ENCODE measurements at regions not wholly inside any gene's neighbourhood (a gene's known extent, or its start where the extent isn't known, plus 50 kb on each side); places are given as distances from the start of the nearest gene placed in this dataset.

- ATAC-seq (no peak), DNase-seq (ENCODE audit: low spot score in 2 of 2) (no peak)
- Mint-ChIP-seq H3K9me3 (peaks cover 26 to 31% of the 10 kb centered on the region in 2 donors), H3K27ac (no peak overlapping the region), H3K36me3 (peaks cover 0 to 5% of the 10 kb centered on the region in 2 donors)
Observed at GRCh38 chr7:54014765-54015164, 527.4 kb upstream of the VSTM2A start.

- Mint-ChIP-seq H3K27ac (no peak overlapping the region), H3K36me3 (peaks cover 0 to 5% of the 10 kb centered on the region in 2 donors), H3K9me3 (peaks cover 25 to 30% of the 10 kb centered on the region in 2 donors)
- ATAC-seq (no peak), DNase-seq (ENCODE audit: low spot score in 2 of 2) (no peak)
Observed at GRCh38 chr7:54015251-54015650, 526.9 kb upstream of the VSTM2A start.

GRCh38 chr7:54037873-54038272, 504.3 kb upstream of the VSTM2A start:
- H3K9me3 Mint-ChIP-seq: peaks cover 22% of the 10 kb centered on the region in 2 donors
- ATAC-seq (no peak), DNase-seq (ENCODE audit: low spot score in 2 of 2) (no peak)

GRCh38 chr7:54060643-54061042, 481.5 kb upstream of the VSTM2A start:
- H3K9me3 Mint-ChIP-seq: peaks cover 13 to 19% of the 10 kb centered on the region in 2 donors
- DNase-seq (ENCODE audit: low spot score in 2 of 2) (no peak), ATAC-seq (no peak)
- H3K27ac Mint-ChIP-seq: no peak overlapping the region
- peaks cover 0 to 4% of the 10 kb centered on the region in 2 donors for H3K36me3 Mint-ChIP-seq

More at GRCh38 chr7:54037873-54038272, 504.3 kb upstream of the VSTM2A start:
- peaks cover 0 to 15% of the 10 kb centered on the region in 2 donors for H3K36me3 Mint-ChIP-seq
- H3K27ac Mint-ChIP-seq: no peak overlapping the region

- DNase-seq (ENCODE audit: low spot score in 2 of 2) (no peak), ATAC-seq (no peak)
- H3K9me3 Mint-ChIP-seq: peaks cover 14 to 17% of the 10 kb centered on the region in 2 donors
- no peak overlapping the region for H3K27ac Mint-ChIP-seq
- peaks cover 0 to 6% of the 10 kb centered on the region in 2 donors for H3K36me3 Mint-ChIP-seq
Observed at GRCh38 chr7:54066643-54067042, 475.5 kb upstream of the VSTM2A start.

- no peak for DNase-seq (ENCODE audit: low spot score in 2 of 2)
- Mint-ChIP-seq H3K9me3 (peaks cover 13 to 21% of the 10 kb centered on the region in 2 donors), H3K36me3 (peaks cover 0 to 6% of the 10 kb centered on the region in 2 donors), H3K27ac (no peak overlapping the region)
- ATAC-seq: no peak
Observed at GRCh38 chr7:54069843-54070242, 472.3 kb upstream of the VSTM2A start.

GRCh38 chr7:54072710-54073109, 469.5 kb upstream of the VSTM2A start:
- ATAC-seq (no peak), DNase-seq (ENCODE audit: low spot score in 2 of 2) (no peak)
- Mint-ChIP-seq H3K36me3 (no peaks in the 10 kb centered on the region), H3K27ac (no peak overlapping the region), H3K9me3 (peaks cover 15 to 19% of the 10 kb centered on the region in 2 donors)

- Mint-ChIP-seq H3K9me3 (peaks cover 27 to 30% of the 10 kb centered on the region in 2 donors), H3K36me3 (peaks cover 0 to 5% of the 10 kb centered on the region in 2 donors), H3K27ac (no peak overlapping the region)
- ATAC-seq (no peak), DNase-seq (ENCODE audit: low spot score in 2 of 2) (no peak)
Observed at GRCh38 chr7:54076616-54077015, 465.6 kb upstream of the VSTM2A start.

GRCh38 chr7:54080525-54080924, 461.6 kb upstream of the VSTM2A start:
- no peak overlapping the region for H3K27ac Mint-ChIP-seq
- H3K9me3 Mint-ChIP-seq: peaks cover 18 to 22% of the 10 kb centered on the region in 2 donors
- H3K36me3 Mint-ChIP-seq: peaks cover 0 to 5% of the 10 kb centered on the region in 2 donors
- no peak for DNase-seq (ENCODE audit: low spot score in 2 of 2)
- no peak for ATAC-seq

- DNase-seq (ENCODE audit: low spot score in 2 of 2): no peak
- Mint-ChIP-seq H3K9me3 (peaks cover 18 to 22% of the 10 kb centered on the region in 2 donors), H3K36me3 (peaks cover 0 to 5% of the 10 kb centered on the region in 2 donors), H3K27ac (no peak overlapping the region)
- ATAC-seq: no peak
Observed at GRCh38 chr7:54080971-54081370, 461.2 kb upstream of the VSTM2A start.

- Mint-ChIP-seq H3K9me3 (peaks cover 7 to 14% of the 10 kb centered on the region in 2 donors), H3K27ac (no peak overlapping the region), H3K36me3 (no peaks in the 10 kb centered on the region)
- no peak for DNase-seq (ENCODE audit: low spot score in 2 of 2)
- ATAC-seq: no peak
Observed at GRCh38 chr7:54084340-54084739, 457.8 kb upstream of the VSTM2A start.

- Mint-ChIP-seq H3K36me3 (no peaks in the 10 kb centered on the region), H3K9me3 (peaks cover 11% of the 10 kb centered on the region in 2 donors), H3K27ac (no peak overlapping the region)
- ATAC-seq: no peak
- DNase-seq (ENCODE audit: low spot score in 2 of 2): no peak
Observed at GRCh38 chr7:54090652-54091213, 451.4 kb upstream of the VSTM2A start.

GRCh38 chr7:54091322-54091721, 450.9 kb upstream of the VSTM2A start:
- H3K27ac Mint-ChIP-seq: no peak overlapping the region
- DNase-seq (ENCODE audit: low spot score in 2 of 2) (no peak), ATAC-seq (no peak)
- H3K36me3 Mint-ChIP-seq: no peaks in the 10 kb centered on the region
- peaks cover 11 to 15% of the 10 kb centered on the region in 2 donors for H3K9me3 Mint-ChIP-seq

GRCh38 chr7:54097886-54098285, 444.3 kb upstream of the VSTM2A start:
- DNase-seq (ENCODE audit: low spot score in 2 of 2) (no peak), ATAC-seq (no peak)
- Mint-ChIP-seq H3K27ac (no peak overlapping the region), H3K9me3 (peaks cover 12 to 15% of the 10 kb centered on the region in 2 donors), H3K36me3 (no peaks in the 10 kb centered on the region)

GRCh38 chr7:54109501-54109900, 432.7 kb upstream of the VSTM2A start:
- H3K9me3 Mint-ChIP-seq: peaks cover 17 to 26% of the 10 kb centered on the region in 2 donors
- H3K36me3 Mint-ChIP-seq: no peaks in the 10 kb centered on the region
- DNase-seq (ENCODE audit: low spot score in 2 of 2) (no peak), ATAC-seq (no peak)
- no peak overlapping the region for H3K27ac Mint-ChIP-seq

- Mint-ChIP-seq H3K9me3 (peaks cover 22 to 26% of the 10 kb centered on the region in 2 donors), H3K27ac (no peak overlapping the region), H3K36me3 (no peaks in the 10 kb centered on the region)
- no peak for DNase-seq (ENCODE audit: low spot score in 2 of 2)
- no peak for ATAC-seq
Observed at GRCh38 chr7:54111814-54112511, 430.2 kb upstream of the VSTM2A start.

- ATAC-seq: no peak
- no peak for DNase-seq (ENCODE audit: low spot score in 2 of 2)
Observed at GRCh38 chr7:54112567-54112966, 429.6 kb upstream of the VSTM2A start.

More at GRCh38 chr7:54112567-54112966, 429.6 kb upstream of the VSTM2A start:
- Mint-ChIP-seq H3K27ac (no peak overlapping the region), H3K9me3 (peaks cover 27 to 30% of the 10 kb centered on the region in 2 donors), H3K36me3 (no peaks in the 10 kb centered on the region)
